Liver (tissue), 8 donors: ENCODE measurements at regions not wholly inside any gene's neighbourhood (a gene's known extent, or its start where the extent isn't known, plus 50 kb on each side); places are given as distances from the start of the nearest gene placed in this dataset.

Source experiments
- DNase-seq: peaks from one replicate; pipeline ENCODE4 v3.0.0-alpha.2; 2017; ENCODE audit warnings: low spot score
- H3K27ac ChIP-seq, 2 donors: one replicate each; pipeline ENCODE4 v1.7.0; 2013; ENCODE audit warnings: inconsistent platforms in 2 of 2, low read length in 2 of 2, control low read depth in 1 of 2, low read depth in 1 of 2, mild to moderate bottlenecking in 1 of 2
- H3K27me3 ChIP-seq, 4 donors: one replicate each; pipeline versions ENCODE4 v1.6.1 to v1.7.0; 2013; ENCODE audit warnings: low read length in 3 of 4, inconsistent platforms in 1 of 4, mild to moderate bottlenecking in 1 of 4, moderate library complexity in 1 of 4; ENCODE audit not compliant: control insufficient read depth in 4 of 4, insufficient read depth in 4 of 4
- H3K36me3 ChIP-seq, 4 donors: one replicate each; pipeline versions ENCODE4 v1.6.1 to v1.7.0; 2013; ENCODE audit warnings: low read length in 3 of 4, mild to moderate bottlenecking in 3 of 4, low read depth in 1 of 4, moderate library complexity in 1 of 4; ENCODE audit not compliant: control insufficient read depth in 4 of 4, insufficient read depth in 3 of 4
- H3K4me1 ChIP-seq, 4 donors: one replicate each; pipeline versions ENCODE4 v1.6.1 to v1.7.0; 2013; ENCODE audit warnings: low read length in 3 of 4, mild to moderate bottlenecking in 3 of 4, moderate library complexity in 1 of 4; ENCODE audit not compliant: control insufficient read depth in 4 of 4, insufficient read depth in 4 of 4
- H3K4me3 ChIP-seq, 3 donors: one replicate each; pipeline versions ENCODE4 v1.6.1 to v1.7.0; 2013; ENCODE audit warnings: low read length in 3 of 3, control low read depth in 1 of 3, low read depth in 1 of 3, mild to moderate bottlenecking in 1 of 3
- H3K9ac ChIP-seq, 2 donors: one replicate each; pipeline ENCODE4 v1.7.0; 2013; ENCODE audit warnings: low read length in 2 of 2, mild to moderate bottlenecking in 2 of 2, moderate library complexity in 2 of 2, control low read depth in 1 of 2, low read depth in 1 of 2
- H3K9me3 ChIP-seq, 4 donors: one replicate each; pipeline versions ENCODE4 v1.6.1 to v1.7.0; 2013; ENCODE audit warnings: low read length in 3 of 4; ENCODE audit not compliant: control insufficient read depth in 4 of 4
- ATF3 ChIP-seq: IDR thresholded peaks from 2 replicates; pipeline ENCODE4 v1.6.1; 2016; ENCODE audit warnings: antibody characterized with exemption
- CTCF ChIP-seq: fragments of 150-350 bp; IDR thresholded peaks from 2 replicates; pipeline ENCODE4 v1.5.1; 2017; ENCODE audit warnings: improper control_type of control experiment, low read depth, low read length; ENCODE audit not compliant: missing input control
- FOXA1 ChIP-seq: IDR thresholded peaks from 2 replicates; pipeline ENCODE4 v1.6.1; 2016; ENCODE audit warnings: antibody characterized with exemption
- HNF4A ChIP-seq, 2 donors: conservative IDR thresholded peaks; 2 replicates each; pipeline ENCODE4 v1.6.1; 2016; ENCODE audit warnings: antibody characterized with exemption in 2 of 2, mild to moderate bottlenecking in 2 of 2
- HNF4G ChIP-seq: IDR thresholded peaks from 2 replicates; pipeline ENCODE4 v1.6.1; 2016; ENCODE audit warnings: antibody characterized with exemption
- JUND ChIP-seq, 2 donors: IDR thresholded peaks; 2 replicates each; pipeline ENCODE4 v1.6.1; 2016; ENCODE audit warnings: antibody characterized with exemption in 2 of 2
- MAX ChIP-seq: IDR thresholded peaks from 2 replicates; pipeline ENCODE4 v1.6.1; 2016; ENCODE audit warnings: antibody characterized with exemption
- NR2F2 ChIP-seq: IDR thresholded peaks from 2 replicates; pipeline ENCODE4 v1.6.1; 2016; ENCODE audit warnings: antibody characterized with exemption
- REST ChIP-seq: IDR thresholded peaks from 2 replicates; pipeline ENCODE4 v1.6.1; 2016; ENCODE audit warnings: antibody characterized with exemption, mild to moderate bottlenecking
- RXRA ChIP-seq, 2 donors: IDR thresholded peaks; 2 replicates each; pipeline ENCODE4 v1.6.1; 2017 to 2018; ENCODE audit warnings: antibody characterized with exemption in 2 of 2, mild to moderate bottlenecking in 1 of 2
- SP1 ChIP-seq: IDR thresholded peaks from 2 replicates; pipeline ENCODE4 v1.6.1; 2018; ENCODE audit warnings: antibody characterized with exemption, mild to moderate bottlenecking
- TAF1 ChIP-seq: conservative IDR thresholded peaks from 2 replicates; pipeline ENCODE4 v1.6.1; 2016; ENCODE audit warnings: antibody characterized with exemption, mild to moderate bottlenecking
- YY1 ChIP-seq: IDR thresholded peaks from 2 replicates; pipeline ENCODE4 v1.6.1; 2016; ENCODE audit warnings: antibody characterized with exemption, mild to moderate bottlenecking
- WGBS: extraction: QIAGEN DNeasy Blood & Tissue Kit; methylation state at CpG from one replicate; pipeline ENCODE4 v1.1.7; 2013; 5-methylcytosine and 5-hydroxymethylcytosine counted together
- donor health status: healthy.
- donor health status: healthy.
- donor health status: healthy.
- donor health status: healthy.
- donor health status: healthy.

GRCh38 chr10:31138026-31138553, 106.4 kb upstream of the ZNF438 start:
- H3K27me3 ChIP-seq, result no peaks in the 10 kb centered on the region
- H3K27ac ChIP-seq, result no peak overlapping the region
- TF ChIP-seq HNF4G (no peak), HNF4A (conservative IDR thresholded peaks at IDR 0.05) (no peak), NR2F2 (no peak), CTCF (no peak), TAF1 (no peak), MAX (no peak), RXRA (IDR thresholded peaks at IDR 0.05) (no peak)
- WGBS, result 40% methylated on average over 3 of the region's 3 CpGs
- no peak overlapping the region for H3K4me3 ChIP-seq
- no peaks in the 10 kb centered on the region for H3K36me3 ChIP-seq
- peaks cover 0 to 7% (median 3%) of the 10 kb centered on the region in 4 donors for H3K4me1 ChIP-seq
- DNase-seq, result no peak
- no peaks in the 10 kb centered on the region for H3K9me3 ChIP-seq
- H3K9ac ChIP-seq, result no peak overlapping the region

GRCh38 chr10:31139497-31139896, 107.8 kb upstream of the ZNF438 start:
- Histone ChIP-seq H3K27ac (no peak overlapping the region), H3K9me3 (no peaks in the 10 kb centered on the region), H3K27me3 (no peaks in the 10 kb centered on the region), H3K9ac (no peak overlapping the region), H3K4me1 (peaks cover 0 to 3% (median under 1%) of the 10 kb centered on the region in 4 donors), H3K4me3 (no peak overlapping the region), H3K36me3 (no peaks in the 10 kb centered on the region)
- WGBS, result 94% methylated on average over 6 of the region's 6 CpGs
- no peak for DNase-seq
- TF ChIP-seq RXRA (IDR thresholded peaks at IDR 0.05) (no peak), CTCF (no peak), FOXA1 (no peak), HNF4A (conservative IDR thresholded peaks at IDR 0.05) (no peak), REST (no peak), YY1 (no peak), ATF3 (no peak), SP1 (no peak), JUND (IDR thresholded peaks at IDR 0.05) (no peak), TAF1 (no peak), HNF4G (no peak), NR2F2 (no peak)
